Activated CD4-positive, alpha-beta T cell treated with anti-CD3 and anti-CD28 coated beads for 36 hours (primary cell): ENCODE measurements at regions not wholly inside any gene's neighbourhood (a gene's known extent, or its start where the extent isn't known, plus 50 kb on each side); places are given as distances from the start of the nearest gene placed in this dataset.

Source experiments
- ATAC-seq: fragments of 200-7000 bp; cut with Tn5 transposase; one replicate; pipeline ENCODE4 v1.10.0; 2021; ENCODE audit warnings: mild to moderate bottlenecking, moderate library complexity
- CTCF ChIA-PET: fragments of 350-600 bp; sonication (Branson Sonifier 250); formaldehyde crosslinking; loops from one replicate; lab custom pipeline; 2021; ENCODE audit warnings: antibody characterized with exemption; lab: Charles Lee
- POLR2A ChIA-PET: fragments of 350-600 bp; sonication (Branson Sonifier 250); formaldehyde crosslinking; loops from one replicate; lab custom pipeline; 2021; ENCODE audit warnings: antibody characterized with exemption, inconsistent platforms; lab: Charles Lee
- DNase-seq: peaks from one replicate; pipeline ENCODE4 v3.0.0-alpha.2; 2020
- H3K27ac Mint-ChIP-seq: one replicate; pipeline ENCODE4 v1.8.0; 2021; ENCODE audit warnings: mixed read lengths
- H3K27me3 Mint-ChIP-seq: one replicate; pipeline ENCODE4 v1.8.0; 2021; ENCODE audit warnings: mixed read lengths
- H3K36me3 Mint-ChIP-seq: one replicate; pipeline ENCODE4 v1.8.0; 2021; ENCODE audit warnings: low read depth, mixed read lengths
- H3K4me1 Mint-ChIP-seq: one replicate; pipeline ENCODE4 v1.8.0; 2021; ENCODE audit warnings: mixed read lengths
- H3K4me3 Mint-ChIP-seq: one replicate; pipeline ENCODE4 v1.8.0; 2021; ENCODE audit warnings: mild to moderate bottlenecking, moderate library complexity, mixed read lengths
- H3K9me3 Mint-ChIP-seq: one replicate; pipeline ENCODE4 v1.8.0; 2021; ENCODE audit warnings: low read depth, mixed read lengths
- intact Hi-C, 2 experiments: fragments of 100-400 bp; cut with DNase I in 1 of 2; cut with micrococcal nuclease in 1 of 2; formaldehyde crosslinking; loops; one replicate each; pipeline versions ENCODE4 v1.14.2 to v1.15.1; 2022 to 2024; cut with DNase I, micrococcal nuclease

DNA sequence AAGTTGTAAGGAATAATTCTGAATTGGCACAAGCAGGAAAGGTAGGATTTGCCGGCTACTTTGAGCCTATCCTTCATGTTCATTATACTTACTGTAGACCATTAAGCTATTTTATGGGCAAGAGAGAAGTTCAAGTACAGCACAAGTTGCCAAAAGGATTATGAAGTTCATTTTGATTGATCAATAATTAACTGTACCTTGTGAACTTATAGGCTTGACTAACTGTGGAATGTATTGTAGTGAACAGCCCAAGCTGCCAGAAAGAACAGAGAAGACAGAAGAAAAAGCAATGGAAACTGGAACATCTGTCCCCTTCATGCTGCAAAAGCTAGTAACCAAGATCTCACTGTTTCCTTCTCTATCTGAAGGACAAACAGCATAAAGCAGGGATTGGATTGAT, 810.1 kb upstream of the ZEB2 start:
- intact Hi-C loops: no loop called here
- H3K9me3 Mint-ChIP-seq: no peaks in the 10 kb centered on the region
- H3K4me3 Mint-ChIP-seq: no peak overlapping the region
- H3K4me1 Mint-ChIP-seq: peaks cover 1% of the 10 kb centered on the region
- DNase-seq (no peak), ATAC-seq (no peak)
- ChIA-PET CTCF (interaction anchor here (0.9 to 1.1 kb wide), 2 partner anchors 8 to 209 kb away, joined by 3 read pairs; no protein-coding TSS in a partner anchor), POLR2A (no interaction called here)
- H3K36me3 Mint-ChIP-seq: no peaks in the 10 kb centered on the region
- peaks cover 2% of the 10 kb centered on the region for H3K27me3 Mint-ChIP-seq
- H3K27ac Mint-ChIP-seq: no peak overlapping the region

DNA sequence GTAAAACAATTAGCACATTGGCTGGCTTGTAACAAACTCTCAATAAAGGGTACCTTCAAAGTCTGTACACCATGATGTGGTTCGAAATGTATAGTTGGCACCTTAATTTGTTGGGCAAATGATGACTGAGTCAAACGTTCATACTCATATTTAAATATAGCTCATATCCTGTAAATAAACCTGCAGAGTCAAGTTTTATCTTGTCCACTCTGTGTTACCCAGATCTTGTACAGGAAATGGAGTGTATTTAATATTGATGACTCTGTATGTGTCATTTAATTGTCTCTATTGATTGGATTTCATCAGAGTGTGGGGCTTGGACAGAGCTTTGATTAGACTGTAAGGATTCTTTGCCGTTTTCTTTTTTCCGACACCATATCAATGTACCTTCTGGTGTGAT, 805.6 kb upstream of the ZEB2 start:
- H3K36me3 Mint-ChIP-seq: no peaks in the 10 kb centered on the region
- H3K27me3 Mint-ChIP-seq: peaks cover 8% of the 10 kb centered on the region
- peaks cover 17% of the 10 kb centered on the region for H3K4me1 Mint-ChIP-seq
- POLR2A ChIA-PET: no interaction called here
- ATAC-seq (no peak), DNase-seq (no peak)
- no peak overlapping the region for H3K4me3 Mint-ChIP-seq
- CTCF ChIA-PET: no interaction called here
- intact Hi-C loops: no loop called here
- no peaks in the 10 kb centered on the region for H3K9me3 Mint-ChIP-seq
- H3K27ac Mint-ChIP-seq: no peak overlapping the region

DNA sequence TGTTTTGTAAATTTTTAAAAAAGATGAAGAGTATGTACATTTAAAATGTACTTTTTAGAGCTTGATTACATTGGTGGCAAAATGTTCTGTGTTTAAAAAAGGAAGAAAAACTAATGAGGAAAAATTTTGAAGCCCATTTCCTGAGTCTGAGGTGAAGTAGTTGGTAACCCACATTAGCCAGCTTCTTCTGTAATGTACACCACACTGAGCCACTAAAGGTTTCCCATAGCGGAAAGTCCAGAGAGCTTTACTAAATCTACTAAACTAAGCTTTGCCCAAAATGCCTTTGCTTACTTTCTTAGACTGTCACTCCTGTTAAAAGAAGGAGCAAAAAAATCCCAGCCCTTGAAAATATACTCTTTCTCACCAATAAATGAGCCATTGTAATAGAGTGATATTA, 804.8 kb upstream of the ZEB2 start:
- no peak overlapping the region for H3K27ac Mint-ChIP-seq
- no peaks in the 10 kb centered on the region for H3K36me3 Mint-ChIP-seq
- H3K4me3 Mint-ChIP-seq: no peak overlapping the region
- ATAC-seq: no peak
- POLR2A ChIA-PET: no interaction called here
- H3K27me3 Mint-ChIP-seq: peaks cover 6% of the 10 kb centered on the region
- H3K4me1 Mint-ChIP-seq: peaks cover 17% of the 10 kb centered on the region
- DNase-seq: no peak
- CTCF ChIA-PET: no interaction called here
- H3K9me3 Mint-ChIP-seq: no peaks in the 10 kb centered on the region
- intact Hi-C loops: loop anchor here in 1 of 2 experiments (5.0 kb wide), 1 partner anchor 428 kb away; no protein-coding TSS in a partner anchor

DNA sequence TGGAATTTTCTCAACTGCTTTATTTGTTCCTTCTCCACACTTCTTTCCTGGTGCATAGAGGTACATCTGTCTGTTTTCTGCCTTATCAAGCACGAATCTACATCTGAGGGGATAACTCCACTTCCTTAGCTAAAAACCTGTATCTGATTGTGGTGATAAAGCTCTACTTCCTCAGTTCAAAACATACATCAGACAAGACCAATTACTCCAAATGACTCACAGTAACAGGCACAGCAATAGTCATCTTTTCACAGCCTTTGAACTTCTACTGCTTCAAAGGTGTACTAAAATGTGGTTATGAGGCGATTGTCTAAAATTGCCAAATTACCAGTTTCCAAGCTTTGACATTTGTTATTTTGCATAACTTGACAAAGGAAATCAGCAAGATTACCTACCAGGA, 803.6 kb upstream of the ZEB2 start:
- DNase-seq: no peak
- Mint-ChIP-seq H3K36me3 (no peaks in the 10 kb centered on the region), H3K4me3 (no peak overlapping the region), H3K9me3 (no peaks in the 10 kb centered on the region), H3K4me1 (peaks cover 17% of the 10 kb centered on the region), H3K27me3 (peaks cover 6% of the 10 kb centered on the region), H3K27ac (no peak overlapping the region)
- CTCF ChIA-PET: no interaction called here
- POLR2A ChIA-PET: no interaction called here
- intact Hi-C loops: loop anchor here in 1 of 2 experiments (1.0 to 5.0 kb wide), 3 partner anchors 64 to 429 kb away; no protein-coding TSS in a partner anchor
- ATAC-seq: peak; percentile 98

DNA sequence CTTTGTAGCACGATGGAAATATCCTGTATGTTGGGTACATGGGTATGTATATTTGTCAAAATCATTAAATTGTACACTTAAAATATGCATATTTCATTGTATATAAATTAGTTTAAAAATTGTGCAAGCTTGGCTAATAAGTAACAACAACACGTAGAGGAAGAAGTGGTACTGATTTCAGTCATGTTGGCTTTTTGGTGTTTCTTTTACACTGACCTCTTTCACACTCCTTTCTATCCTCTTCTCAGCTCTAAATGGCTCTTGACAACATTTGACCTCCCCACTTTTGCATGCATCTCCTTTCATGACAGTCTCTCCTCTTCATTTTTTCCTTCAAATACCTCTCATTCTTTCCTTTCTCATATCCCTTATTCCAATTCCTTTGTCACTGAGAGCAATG, 801.4 kb upstream of the ZEB2 start:
- Mint-ChIP-seq H3K27me3 (peaks cover 7% of the 10 kb centered on the region), H3K27ac (no peak overlapping the region), H3K9me3 (no peaks in the 10 kb centered on the region), H3K36me3 (no peaks in the 10 kb centered on the region), H3K4me1 (peaks cover 17% of the 10 kb centered on the region), H3K4me3 (no peak overlapping the region)
- CTCF ChIA-PET: interaction anchor here (1.5 kb wide), 1 partner anchor 9 kb away, joined by 3 read pairs; no protein-coding TSS in a partner anchor
- intact Hi-C loops: loop anchor here in 1 of 2 experiments (5.0 kb wide), 1 partner anchor 431 kb away; no protein-coding TSS in a partner anchor
- ATAC-seq (no peak), DNase-seq (no peak)
- POLR2A ChIA-PET: no interaction called here

DNA sequence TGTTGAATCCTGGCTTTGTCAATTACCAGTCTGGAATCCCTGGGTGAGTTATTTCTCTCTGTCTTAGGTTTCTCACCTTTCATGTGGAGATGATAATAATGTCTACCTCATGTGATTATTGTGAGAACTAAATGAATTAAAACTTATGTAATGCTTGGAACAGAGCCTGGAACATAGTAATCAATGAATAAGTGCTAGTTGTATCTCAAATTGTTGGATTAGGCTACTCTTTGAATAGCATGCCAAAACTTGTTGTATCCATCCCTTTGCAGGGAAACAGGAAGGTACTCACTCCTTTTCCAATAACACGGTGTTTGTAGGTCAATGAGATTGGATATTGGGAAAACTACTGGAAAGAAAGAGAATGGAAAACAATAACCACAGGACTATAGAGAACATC, 796.6 kb upstream of the ZEB2 start:
- Mint-ChIP-seq H3K9me3 (peaks cover 4% of the 10 kb centered on the region), H3K27me3 (peaks cover 4% of the 10 kb centered on the region), H3K27ac (no peak overlapping the region), H3K4me3 (no peak overlapping the region), H3K36me3 (no peaks in the 10 kb centered on the region), H3K4me1 (no peaks in the 10 kb centered on the region)
- DNase-seq: no peak
- ChIA-PET CTCF (interaction anchor here (1.0 kb wide), 1 partner anchor 12 kb away, joined by 3 read pairs; no protein-coding TSS in a partner anchor), POLR2A (no interaction called here)
- intact Hi-C loops: no loop called here
- ATAC-seq: no peak

DNA sequence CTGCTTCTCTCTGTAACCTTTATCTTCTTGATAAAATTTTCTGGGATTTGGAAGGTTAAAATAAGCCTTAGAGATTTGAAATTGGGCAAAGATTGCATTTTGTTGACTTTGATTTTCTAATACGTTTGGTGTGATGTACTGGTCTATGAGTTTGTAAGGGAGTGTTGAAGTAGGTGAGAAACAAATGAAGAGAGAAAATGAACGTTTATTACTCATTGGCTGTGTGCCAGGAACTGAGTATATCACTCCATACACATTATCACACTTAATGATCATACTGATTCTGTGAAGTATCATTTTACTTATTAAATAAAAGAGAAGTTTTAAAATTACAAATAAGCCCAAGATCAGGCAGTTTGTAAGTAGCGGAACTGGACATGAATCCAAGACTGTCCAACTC, 795.1 kb upstream of the ZEB2 start:
- intact Hi-C loops: no loop called here
- H3K4me3 Mint-ChIP-seq: no peak overlapping the region
- DNase-seq: no peak
- ATAC-seq: no peak
- CTCF ChIA-PET: no interaction called here
- H3K9me3 Mint-ChIP-seq: peaks cover 4% of the 10 kb centered on the region
- H3K4me1 Mint-ChIP-seq: no peaks in the 10 kb centered on the region
- no peaks in the 10 kb centered on the region for H3K36me3 Mint-ChIP-seq
- POLR2A ChIA-PET: no interaction called here
- no peak overlapping the region for H3K27ac Mint-ChIP-seq
- H3K27me3 Mint-ChIP-seq: peaks cover 4% of the 10 kb centered on the region

DNA sequence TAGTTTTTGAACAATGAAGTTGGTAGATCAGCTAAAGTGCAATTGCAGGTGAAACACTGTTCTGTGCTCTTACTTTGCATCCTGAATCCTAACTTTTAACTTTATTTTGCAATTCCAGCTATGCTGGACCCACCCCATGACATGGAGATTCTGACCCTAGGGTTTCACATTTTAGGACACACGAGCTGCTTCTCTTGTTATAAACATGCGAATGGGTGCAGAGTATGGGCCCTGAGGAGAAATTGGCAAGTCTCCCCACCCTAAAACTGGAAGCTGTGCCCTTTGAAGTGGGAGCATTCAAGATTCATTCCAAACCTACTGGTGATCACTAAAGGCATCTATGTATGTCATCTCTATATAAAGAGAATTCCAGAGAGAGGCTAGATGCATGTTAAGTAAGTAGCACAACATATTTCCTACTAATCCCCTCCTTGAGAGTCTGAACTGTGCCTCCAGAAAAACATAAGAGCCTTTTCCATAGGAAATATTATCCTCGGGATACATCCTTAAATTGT, 794.3 kb upstream of the ZEB2 start:
- Mint-ChIP-seq H3K27ac (no peak overlapping the region), H3K4me1 (no peaks in the 10 kb centered on the region), H3K4me3 (no peak overlapping the region), H3K27me3 (peaks cover 4% of the 10 kb centered on the region), H3K36me3 (no peaks in the 10 kb centered on the region), H3K9me3 (peaks cover 4% of the 10 kb centered on the region)
- CTCF ChIA-PET: no interaction called here
- intact Hi-C loops: no loop called here
- ATAC-seq (no peak), DNase-seq (no peak)
- POLR2A ChIA-PET: no interaction called here

DNA sequence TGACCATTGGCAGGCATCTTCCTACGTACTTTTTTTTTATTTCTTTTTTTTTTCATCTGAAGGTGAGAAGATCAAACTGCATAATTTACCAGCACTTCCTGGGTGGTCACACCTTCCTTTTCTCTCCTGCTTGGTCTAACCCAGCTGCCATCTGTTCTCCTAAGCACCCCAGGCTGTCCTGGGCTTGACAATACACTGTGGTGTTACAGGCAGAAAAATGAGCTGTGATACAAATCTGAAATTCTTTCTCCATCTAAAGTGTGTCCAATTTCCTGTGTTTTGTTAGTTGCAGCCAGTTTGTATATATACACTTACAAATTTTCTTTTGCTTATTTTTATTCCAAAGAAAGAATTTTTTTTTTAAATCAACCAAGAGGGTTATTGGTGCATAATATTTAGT, 786.0 kb upstream of the ZEB2 start:
- intact Hi-C loops: no loop called here
- DNase-seq (no peak), ATAC-seq (no peak)
- CTCF ChIA-PET: no interaction called here
- Mint-ChIP-seq H3K27me3 (no peaks in the 10 kb centered on the region), H3K9me3 (no peaks in the 10 kb centered on the region), H3K27ac (no peak overlapping the region), H3K36me3 (no peaks in the 10 kb centered on the region), H3K4me1 (no peaks in the 10 kb centered on the region), H3K4me3 (no peak overlapping the region)
- POLR2A ChIA-PET: no interaction called here

DNA sequence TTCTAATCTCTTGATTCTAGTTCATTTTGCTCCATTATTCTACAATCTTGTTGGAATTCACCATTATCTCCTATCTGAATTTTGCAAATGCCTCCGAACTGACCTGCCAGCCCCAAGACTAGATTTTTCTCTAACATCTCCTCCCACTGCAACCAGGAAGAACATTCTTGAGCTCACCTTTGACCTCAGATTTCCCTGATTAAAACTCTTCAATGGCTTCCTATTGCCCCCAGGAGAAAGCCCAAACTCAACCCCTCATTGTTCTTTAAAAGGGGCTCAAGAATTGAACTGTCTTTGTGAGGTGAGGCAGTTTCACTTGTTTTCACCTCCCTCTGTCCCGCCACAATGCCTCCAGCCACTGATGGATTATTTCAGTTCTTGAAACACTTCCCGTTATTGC, 784.6 kb upstream of the ZEB2 start:
- H3K9me3 Mint-ChIP-seq: no peaks in the 10 kb centered on the region
- DNase-seq (no peak), ATAC-seq (no peak)
- H3K27me3 Mint-ChIP-seq: no peaks in the 10 kb centered on the region
- CTCF ChIA-PET: interaction anchor here (0.8 kb wide), 1 partner anchor 69 kb away, joined by 3 read pairs; no protein-coding TSS in a partner anchor
- H3K36me3 Mint-ChIP-seq: no peaks in the 10 kb centered on the region
- H3K4me3 Mint-ChIP-seq: no peak overlapping the region
- POLR2A ChIA-PET: no interaction called here
- H3K4me1 Mint-ChIP-seq: no peaks in the 10 kb centered on the region
- H3K27ac Mint-ChIP-seq: no peak overlapping the region
- intact Hi-C loops: no loop called here

DNA sequence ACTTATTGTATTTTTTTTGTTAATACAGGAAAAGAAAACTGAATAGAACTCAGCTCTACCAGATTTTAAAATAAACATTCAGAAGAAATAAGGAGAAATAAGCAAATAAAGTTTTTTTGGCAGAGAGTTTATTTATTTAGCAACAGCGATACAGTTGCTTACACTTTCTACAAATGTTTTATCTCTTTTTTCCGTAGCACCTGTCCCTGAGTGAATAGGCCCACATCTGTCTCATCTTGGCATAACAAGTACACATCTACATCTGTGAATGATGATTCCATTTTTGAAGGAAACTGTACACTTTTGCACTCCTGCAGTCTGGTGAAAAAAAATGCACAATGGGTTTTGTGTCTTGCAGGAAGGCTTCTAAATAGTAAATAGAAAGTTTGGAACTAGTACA, 783.6 kb upstream of the ZEB2 start:
- POLR2A ChIA-PET: no interaction called here
- intact Hi-C loops: no loop called here
- CTCF ChIA-PET: no interaction called here
- H3K4me1 Mint-ChIP-seq: no peaks in the 10 kb centered on the region
- H3K4me3 Mint-ChIP-seq: no peak overlapping the region
- ATAC-seq (no peak), DNase-seq (no peak)
- H3K9me3 Mint-ChIP-seq: no peaks in the 10 kb centered on the region
- H3K27ac Mint-ChIP-seq: no peak overlapping the region
- peaks cover 2% of the 10 kb centered on the region for H3K27me3 Mint-ChIP-seq
- H3K36me3 Mint-ChIP-seq: no peaks in the 10 kb centered on the region

DNA sequence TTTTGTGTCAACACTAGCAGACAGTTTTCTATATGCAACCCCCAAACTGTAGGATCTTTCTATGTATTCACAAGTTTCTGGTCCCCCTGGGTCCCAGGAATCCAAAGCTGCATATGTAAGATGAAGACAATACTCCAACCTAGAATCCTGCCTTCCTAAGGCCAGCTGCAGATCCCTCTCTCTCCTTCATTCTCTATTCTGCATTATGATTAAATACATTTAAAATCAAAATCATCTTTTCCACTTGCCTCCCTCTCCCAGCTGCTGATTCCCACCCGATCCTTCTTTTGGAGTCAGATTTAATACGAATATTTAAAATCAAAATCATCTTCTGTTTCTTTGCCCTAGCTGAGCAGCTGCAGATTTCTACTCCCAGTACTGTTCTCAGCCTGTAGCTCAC, 783.0 kb upstream of the ZEB2 start:
- ATAC-seq: no peak
- Mint-ChIP-seq H3K9me3 (no peaks in the 10 kb centered on the region), H3K27me3 (peaks cover 4% of the 10 kb centered on the region), H3K4me3 (no peak overlapping the region), H3K4me1 (no peaks in the 10 kb centered on the region), H3K27ac (no peak overlapping the region), H3K36me3 (no peaks in the 10 kb centered on the region)
- POLR2A ChIA-PET: no interaction called here
- intact Hi-C loops: no loop called here
- no peak for DNase-seq
- CTCF ChIA-PET: no interaction called here
